ENCODE measurements at regions not wholly inside any gene's neighbourhood (a gene's known extent, or its start where the extent isn't known, plus 50 kb on each side); places are given as distances from the start of the nearest gene placed in this dataset.
A peak's percentile ranks its signal among the peaks of the same experiment; 100 is the strongest.
"Not testable (repeated sequence)": the region's sequence is repeated elsewhere in the genome, so short reads cannot be mapped to it uniquely, and the experiment has no call there.

DNA sequence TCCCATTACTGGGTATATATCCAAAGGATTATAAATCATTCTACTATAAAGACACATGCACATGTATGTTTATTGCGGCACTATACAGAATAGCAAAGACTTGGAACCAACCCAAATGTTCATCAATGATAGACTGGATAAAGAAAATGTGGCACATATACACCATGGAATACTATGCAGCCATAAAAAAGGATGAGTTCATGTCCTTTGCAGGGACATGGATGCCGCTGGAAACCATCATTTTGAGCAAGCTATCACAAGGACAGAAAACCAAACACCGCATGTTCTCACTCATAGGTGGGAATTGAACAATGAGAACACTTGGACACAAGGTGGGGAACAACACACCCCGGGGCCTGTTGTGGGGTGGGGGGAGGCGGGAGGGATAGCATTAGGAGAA lies 57.0 kb upstream of the NEUROD1 start:
- H3K36me3 ChIP-seq, H3K27ac ChIP-seq, H3K27me3 ChIP-seq, H3K4me3 ChIP-seq, H3K4me1 ChIP-seq, DNase-seq, H3K9me3 ChIP-seq: not testable (repeated sequence)

GRCh38 chr2:181738074-181738473 lies 57.8 kb upstream of the NEUROD1 start:
- Histone ChIP-seq H3K27me3 (no peaks in the 10 kb centered on the region), H3K4me3 (no peak overlapping the region), H3K36me3 (no peaks in the 10 kb centered on the region), H3K4me1 (no peaks in the 10 kb centered on the region), H3K9me3 (no peaks in the 10 kb centered on the region), H3K27ac (no peak overlapping the region)
- DNase-seq, result no peak
- TF ChIP-seq CTCF (IDR thresholded peaks at IDR 0.05) (no peak), POLR2A (IDR thresholded peaks at IDR 0.05) (no peak)

DNA sequence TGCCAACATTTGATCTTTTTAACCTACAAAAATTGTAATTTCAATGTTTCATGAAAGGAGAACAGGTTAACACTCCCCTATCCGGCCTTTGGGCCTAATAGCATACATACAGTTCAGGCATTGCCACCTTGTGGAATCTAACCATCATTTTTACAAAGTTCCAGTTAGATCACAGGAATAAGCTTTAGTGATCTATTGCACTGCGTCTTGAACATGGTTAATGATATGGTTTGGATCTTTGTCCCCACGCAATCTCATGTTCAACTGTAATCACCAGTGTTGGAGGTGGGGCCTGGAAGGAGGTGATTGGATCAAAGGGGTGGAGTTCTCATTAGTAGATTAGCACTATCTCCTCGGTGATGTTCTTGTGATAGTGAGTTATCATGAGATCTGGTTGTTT lies 58.2 kb upstream of the NEUROD1 start:
- TF ChIP-seq POLR2A (IDR thresholded peaks at IDR 0.05) (no peak), CTCF (IDR thresholded peaks at IDR 0.05) (peak in 3 of 6 experiments; percentile 43 to 47 (median 46))
- Histone ChIP-seq H3K27me3 (no peaks in the 10 kb centered on the region), H3K9me3 (no peaks in the 10 kb centered on the region), H3K4me3 (no peak overlapping the region), H3K27ac (no peak overlapping the region), H3K4me1 (no peaks in the 10 kb centered on the region), H3K36me3 (no peaks in the 10 kb centered on the region)
- DNase-seq, result peak in 1 of 3 donors; percentile 65

DNA sequence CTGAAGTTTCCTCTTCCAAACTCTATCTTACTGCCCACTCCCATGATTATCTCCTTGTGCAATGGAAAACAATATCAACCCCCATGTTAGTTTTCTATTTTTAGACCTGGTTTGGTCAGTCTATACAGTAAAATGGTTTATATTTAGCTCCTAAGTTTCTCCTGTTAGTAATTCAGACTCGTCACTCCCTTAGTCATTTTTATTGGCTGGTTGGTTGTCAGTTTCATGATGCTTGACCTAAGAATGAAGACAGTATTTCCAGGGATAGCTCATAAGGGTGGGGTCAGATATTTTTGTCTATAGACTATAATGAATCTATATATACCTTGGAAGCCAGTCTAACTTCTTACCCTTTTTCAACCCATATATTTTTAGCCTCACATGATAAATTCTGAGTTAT lies 61.4 kb upstream of the NEUROD1 start:
- Histone ChIP-seq H3K9me3 (no peaks in the 10 kb centered on the region), H3K4me3 (no peak overlapping the region), H3K4me1 (no peaks in the 10 kb centered on the region), H3K27me3 (no peaks in the 10 kb centered on the region), H3K27ac (no peak overlapping the region), H3K36me3 (no peaks in the 10 kb centered on the region)
- DNase-seq, result no peak
- TF ChIP-seq CTCF (IDR thresholded peaks at IDR 0.05) (no peak), POLR2A (IDR thresholded peaks at IDR 0.05) (no peak)

- Histone ChIP-seq H3K27ac (no peak overlapping the region), H3K27me3 (no peaks in the 10 kb centered on the region), H3K4me3 (no peak overlapping the region), H3K9me3 (no peaks in the 10 kb centered on the region), H3K4me1 (no peaks in the 10 kb centered on the region), H3K36me3 (no peaks in the 10 kb centered on the region)
- no peak for DNase-seq
- TF ChIP-seq CTCF (IDR thresholded peaks at IDR 0.05), result no peak
- TF ChIP-seq POLR2A (IDR thresholded peaks at IDR 0.05), result no peak
Observed at GRCh38 chr2:181742361-181742760, 62.0 kb upstream of the NEUROD1 start.

- peak in 5 of 6 experiments; percentile 41 to 86 (median 80) for TF ChIP-seq CTCF (IDR thresholded peaks at IDR 0.05)
- no peak for TF ChIP-seq POLR2A (IDR thresholded peaks at IDR 0.05)
- no peak overlapping the region for H3K27ac ChIP-seq
- H3K9me3 ChIP-seq, result no peaks in the 10 kb centered on the region
- H3K4me1 ChIP-seq, result no peaks in the 10 kb centered on the region
- H3K36me3 ChIP-seq, result no peaks in the 10 kb centered on the region
- no peaks in the 10 kb centered on the region for H3K27me3 ChIP-seq
- no peak overlapping the region for H3K4me3 ChIP-seq
- DNase-seq, result peak in 1 of 3 donors; percentile 65
Observed at GRCh38 chr2:181742922-181743722, 62.8 kb upstream of the NEUROD1 start.
